ENCODE measurements at regions not wholly inside any gene's neighbourhood (a gene's known extent, or its start where the extent isn't known, plus 50 kb on each side); places are given as distances from the start of the nearest gene placed in this dataset.

DNA sequence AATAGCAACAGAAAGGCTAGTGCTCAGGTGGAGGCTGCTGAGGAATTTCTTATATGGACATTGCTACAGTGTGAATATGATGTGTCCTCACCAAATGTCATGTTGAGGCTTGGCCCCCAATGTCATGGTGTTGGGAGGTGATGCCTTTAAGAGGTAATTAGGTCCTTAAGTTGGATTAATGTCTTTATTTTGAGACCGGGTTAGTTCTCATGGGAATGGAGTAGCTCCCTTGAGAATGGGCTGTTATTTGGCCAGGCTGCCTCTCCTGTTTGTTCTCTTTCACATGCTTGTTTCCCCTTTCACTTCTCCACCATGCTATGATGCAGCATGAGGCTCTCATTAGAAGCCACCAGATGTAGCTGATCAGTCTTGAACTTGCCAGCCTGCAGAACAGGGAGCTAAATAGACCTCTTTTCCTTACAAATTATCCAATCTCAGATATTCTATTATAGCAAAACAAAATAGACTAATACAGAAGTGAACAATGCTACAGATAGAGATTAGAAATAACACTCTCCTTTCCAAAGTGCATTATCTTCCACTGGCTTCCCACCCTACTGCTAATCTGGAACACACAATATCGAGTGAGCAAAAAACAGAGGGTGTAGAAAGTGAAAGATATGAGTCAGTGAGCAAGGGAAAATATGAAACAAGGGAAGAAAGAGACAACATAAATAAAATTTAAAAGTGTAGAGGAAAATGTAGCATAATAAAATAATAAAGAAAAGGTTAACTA lies 160.2 kb downstream of the NTMT2 start:
- no peak overlapping the region for H3K4me3 ChIP-seq (ENCODE audit: low read depth, low read length, poor library complexity, severe bottlenecking)
- TF ChIP-seq, protein P1, sequence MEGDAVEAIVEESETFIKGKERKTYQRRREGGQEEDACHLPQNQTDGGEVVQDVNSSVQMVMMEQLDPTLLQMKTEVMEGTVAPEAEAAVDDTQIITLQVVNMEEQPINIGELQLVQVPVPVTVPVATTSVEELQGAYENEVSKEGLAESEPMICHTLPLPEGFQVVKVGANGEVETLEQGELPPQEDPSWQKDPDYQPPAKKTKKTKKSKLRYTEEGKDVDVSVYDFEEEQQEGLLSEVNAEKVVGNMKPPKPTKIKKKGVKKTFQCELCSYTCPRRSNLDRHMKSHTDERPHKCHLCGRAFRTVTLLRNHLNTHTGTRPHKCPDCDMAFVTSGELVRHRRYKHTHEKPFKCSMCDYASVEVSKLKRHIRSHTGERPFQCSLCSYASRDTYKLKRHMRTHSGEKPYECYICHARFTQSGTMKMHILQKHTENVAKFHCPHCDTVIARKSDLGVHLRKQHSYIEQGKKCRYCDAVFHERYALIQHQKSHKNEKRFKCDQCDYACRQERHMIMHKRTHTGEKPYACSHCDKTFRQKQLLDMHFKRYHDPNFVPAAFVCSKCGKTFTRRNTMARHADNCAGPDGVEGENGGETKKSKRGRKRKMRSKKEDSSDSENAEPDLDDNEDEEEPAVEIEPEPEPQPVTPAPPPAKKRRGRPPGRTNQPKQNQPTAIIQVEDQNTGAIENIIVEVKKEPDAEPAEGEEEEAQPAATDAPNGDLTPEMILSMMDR (conservative IDR thresholded peaks at IDR 0.05; ENCODE audit: low read length), result no peak
- TF ChIP-seq EZH2phosphoT487 (IDR thresholded peaks at IDR 0.05; ENCODE audit: borderline replicate concordance, low read depth, low read length), result no peak
- H3K36me3 ChIP-seq (ENCODE audit: insufficient read depth, low read length), result no peaks in the 10 kb centered on the region
- CTCF ChIA-PET (ENCODE audit: unreplicated experiment), result no interaction called here
- POLR2A ChIA-PET, result interaction anchor here (0.9 kb wide), 1 partner anchor 609 kb away, joined by 3 read pairs; no protein-coding TSS in a partner anchor
- no peak overlapping the region for H2AFZ ChIP-seq (ENCODE audit: low read length)
- intact Hi-C loops (cut with micrococcal nuclease; ENCODE audit: unreplicated experiment), result no loop called here
- no peak overlapping the region for H3K4me2 ChIP-seq (ENCODE audit: low read length)
- H3K9me3 ChIP-seq (ENCODE audit: low read length), result no peaks in the 10 kb centered on the region
- BruUV-seq (replicated peaks), result no TSS peak
- H3K79me2 ChIP-seq (ENCODE audit: insufficient read depth, low read depth, low read length), result no peaks in the 10 kb centered on the region
- no peaks in the 10 kb centered on the region for H3K4me1 ChIP-seq (ENCODE audit: insufficient read depth, low read length, poor library complexity, severe bottlenecking)
- H4K20me1 ChIP-seq (ENCODE audit: insufficient read depth, low read length), result no peaks in the 10 kb centered on the region
- no peak for DNase-seq (ENCODE audit: low spot score)
- no peak overlapping the region for H3K27ac ChIP-seq (ENCODE audit: low read depth, low read length, poor library complexity, severe bottlenecking)
- no peaks in the 10 kb centered on the region for H3K9me2 ChIP-seq (ENCODE audit: insufficient read depth, low read length)

DNA sequence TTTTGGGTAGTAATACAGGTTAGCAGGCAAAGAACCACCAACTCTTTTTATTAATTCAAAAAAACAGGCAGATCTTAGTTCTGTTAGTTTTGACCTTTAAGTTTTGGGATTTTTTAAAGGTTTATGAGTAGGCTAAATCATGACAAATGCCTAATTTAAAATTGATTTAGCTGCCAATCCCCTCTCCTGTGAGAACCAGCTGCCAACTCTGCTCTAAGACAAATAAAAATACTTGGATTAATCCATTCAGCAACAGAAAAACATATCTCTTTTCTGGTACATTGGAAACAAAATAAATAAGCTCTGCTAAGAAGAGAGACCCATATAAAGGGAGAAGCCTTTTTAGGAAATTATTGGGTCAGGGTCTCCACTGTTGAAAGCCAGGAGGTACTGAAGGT lies 160.8 kb downstream of the NTMT2 start:
- Histone ChIP-seq H3K36me3 (ENCODE audit: insufficient read depth, low read length) (no peaks in the 10 kb centered on the region), H3K9me3 (ENCODE audit: low read length) (no peaks in the 10 kb centered on the region), H3K27ac (ENCODE audit: low read depth, low read length, poor library complexity, severe bottlenecking) (no peak overlapping the region), H2AFZ (ENCODE audit: low read length) (no peak overlapping the region), H4K20me1 (ENCODE audit: insufficient read depth, low read length) (no peaks in the 10 kb centered on the region), H3K4me1 (ENCODE audit: insufficient read depth, low read length, poor library complexity, severe bottlenecking) (no peaks in the 10 kb centered on the region), H3K4me3 (ENCODE audit: low read depth, low read length, poor library complexity, severe bottlenecking) (no peak overlapping the region), H3K79me2 (ENCODE audit: insufficient read depth, low read depth, low read length) (no peaks in the 10 kb centered on the region), H3K9me2 (ENCODE audit: insufficient read depth, low read length) (no peaks in the 10 kb centered on the region), H3K4me2 (ENCODE audit: low read length) (no peak overlapping the region)
- ChIA-PET CTCF (ENCODE audit: unreplicated experiment) (no interaction called here), POLR2A (interaction anchor here (0.9 kb wide), 1 partner anchor 609 kb away, joined by 3 read pairs; no protein-coding TSS in a partner anchor)
- DNase-seq (ENCODE audit: low spot score), result no peak
- intact Hi-C loops (cut with micrococcal nuclease; ENCODE audit: unreplicated experiment), result no loop called here
- no TSS peak for BruUV-seq (replicated peaks)
- TF ChIP-seq EZH2phosphoT487 (IDR thresholded peaks at IDR 0.05; ENCODE audit: borderline replicate concordance, low read depth, low read length), result no peak
- TF ChIP-seq, protein P1 (conservative IDR thresholded peaks at IDR 0.05; ENCODE audit: low read length), result no peak

DNA sequence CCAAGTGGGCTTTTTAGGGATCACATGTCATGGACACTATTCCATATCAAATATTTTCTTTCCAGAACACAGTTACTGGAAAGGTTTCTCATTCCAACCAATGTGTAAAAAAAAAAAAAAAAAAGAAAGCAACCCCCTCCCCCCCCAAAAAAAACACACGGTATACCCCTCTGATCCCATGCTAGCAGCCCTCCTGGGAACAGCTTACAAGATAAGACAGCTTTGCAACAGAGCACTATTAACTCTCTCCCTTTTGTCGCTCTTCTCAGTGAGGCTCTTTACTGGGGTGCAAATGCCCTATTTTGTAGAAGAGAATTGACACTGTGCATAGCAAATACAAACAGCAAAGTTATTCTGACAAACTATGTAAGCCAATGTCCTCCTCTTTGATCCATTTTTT lies 161.2 kb downstream of the NTMT2 start:
- TF ChIP-seq, protein P1 (conservative IDR thresholded peaks at IDR 0.05; ENCODE audit: low read length), result no peak
- no peak for TF ChIP-seq EZH2phosphoT487 (IDR thresholded peaks at IDR 0.05; ENCODE audit: borderline replicate concordance, low read depth, low read length)
- BruUV-seq (replicated peaks), result no TSS peak
- CTCF ChIA-PET (ENCODE audit: unreplicated experiment), result no interaction called here

More for the DNA sequence above, 161.2 kb downstream of the NTMT2 start:
- no peak overlapping the region for H3K4me3 ChIP-seq (ENCODE audit: low read depth, low read length, poor library complexity, severe bottlenecking)
- H4K20me1 ChIP-seq (ENCODE audit: insufficient read depth, low read length), result no peaks in the 10 kb centered on the region
- no peak overlapping the region for H3K27ac ChIP-seq (ENCODE audit: low read depth, low read length, poor library complexity, severe bottlenecking)
- no peak overlapping the region for H3K4me2 ChIP-seq (ENCODE audit: low read length)
- no peaks in the 10 kb centered on the region for H3K4me1 ChIP-seq (ENCODE audit: insufficient read depth, low read length, poor library complexity, severe bottlenecking)
- H3K9me3 ChIP-seq (ENCODE audit: low read length), result no peaks in the 10 kb centered on the region
- no peak for DNase-seq (ENCODE audit: low spot score)
- POLR2A ChIA-PET, result interaction anchor here (0.6 to 0.9 kb wide), 2 partner anchors 610 to 829 kb away, joined by 3 to 10 read pairs; no protein-coding TSS in a partner anchor
- intact Hi-C loops (cut with micrococcal nuclease; ENCODE audit: unreplicated experiment), result no loop called here
- H3K9me2 ChIP-seq (ENCODE audit: insufficient read depth, low read length), result no peaks in the 10 kb centered on the region
- no peaks in the 10 kb centered on the region for H3K36me3 ChIP-seq (ENCODE audit: insufficient read depth, low read length)
- H2AFZ ChIP-seq (ENCODE audit: low read length), result no peak overlapping the region
- no peaks in the 10 kb centered on the region for H3K79me2 ChIP-seq (ENCODE audit: insufficient read depth, low read depth, low read length)

Measured in OCI-LY7 (cell line).